Putamen (tissue), 1 donor: ENCODE measurements at regions not wholly inside any gene's neighbourhood (a gene's known extent, or its start where the extent isn't known, plus 50 kb on each side); places are given as distances from the start of the nearest gene placed in this dataset.

Experiments
- DNase-seq: peaks from one replicate; pipeline ENCODE4 v3.0.0-alpha.2; 2016; ENCODE audit warnings: low spot score

GRCh38 chr7:155216475-155217272, 81.0 kb upstream of the INSIG1 start:
- DNase-seq = no peak

- DNase-seq = no peak
Observed at GRCh38 chr7:155217634-155218033, 80.0 kb upstream of the INSIG1 start.

- DNase-seq = no peak
Observed at GRCh38 chr7:155218276-155219153, 79.2 kb upstream of the INSIG1 start.

- DNase-seq = no peak
Observed at GRCh38 chr7:155219154-155219531, 78.5 kb upstream of the INSIG1 start.

- no peak for DNase-seq
Observed at GRCh38 chr7:155219947-155220769, 77.5 kb upstream of the INSIG1 start.

- no peak for DNase-seq
Observed at GRCh38 chr7:155220903-155221302, 76.8 kb upstream of the INSIG1 start.

- no peak for DNase-seq
Observed at GRCh38 chr7:155221547-155221946, 76.1 kb upstream of the INSIG1 start.

DNA sequence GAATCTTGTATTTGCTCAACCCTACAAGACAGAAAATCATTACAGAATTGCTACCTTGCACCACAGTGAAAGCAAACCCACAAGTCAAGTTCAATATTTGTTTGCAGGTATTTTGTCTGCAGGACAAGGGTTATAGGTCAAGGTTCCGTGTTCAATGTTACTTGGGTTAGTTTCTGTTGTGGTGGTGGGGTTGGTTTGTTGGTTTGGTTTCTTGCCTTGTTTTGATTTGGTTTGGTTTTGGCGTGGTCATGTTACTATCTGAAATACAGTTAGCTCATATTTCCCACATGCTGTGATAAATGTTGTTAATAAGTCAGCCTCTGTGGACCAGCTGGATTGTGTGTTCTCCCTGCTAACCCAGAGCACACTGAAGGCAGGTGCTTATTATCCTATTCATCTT, 75.6 kb upstream of the INSIG1 start:
- DNase-seq = no peak

DNA sequence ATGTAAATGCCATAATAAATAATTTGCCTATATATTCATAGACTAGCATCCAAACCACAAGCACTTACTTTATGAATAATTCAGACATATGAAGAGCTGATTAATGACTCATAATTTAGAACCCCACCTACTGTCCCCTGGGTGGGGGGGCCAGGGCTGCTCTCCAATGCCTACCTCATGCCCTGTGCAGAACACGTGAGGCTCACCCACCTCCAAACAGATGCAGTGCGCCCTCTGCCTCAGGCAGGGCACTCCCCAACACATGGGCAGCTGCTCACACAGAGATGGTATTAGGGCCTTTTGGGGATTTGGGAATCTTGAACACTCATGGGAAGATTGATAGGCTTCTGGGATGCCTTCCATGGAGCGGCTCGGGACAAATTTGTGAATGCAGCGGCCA, 75.1 kb upstream of the INSIG1 start:
- DNase-seq = no peak

GRCh38 chr7:155223021-155223420, 74.7 kb upstream of the INSIG1 start:
- no peak for DNase-seq

GRCh38 chr7:155223503-155223902, 74.2 kb upstream of the INSIG1 start:
- DNase-seq = no peak

GRCh38 chr7:155224116-155224811, 73.4 kb upstream of the INSIG1 start:
- no peak for DNase-seq

GRCh38 chr7:155225095-155225494, 72.6 kb upstream of the INSIG1 start:
- no peak for DNase-seq

DNA sequence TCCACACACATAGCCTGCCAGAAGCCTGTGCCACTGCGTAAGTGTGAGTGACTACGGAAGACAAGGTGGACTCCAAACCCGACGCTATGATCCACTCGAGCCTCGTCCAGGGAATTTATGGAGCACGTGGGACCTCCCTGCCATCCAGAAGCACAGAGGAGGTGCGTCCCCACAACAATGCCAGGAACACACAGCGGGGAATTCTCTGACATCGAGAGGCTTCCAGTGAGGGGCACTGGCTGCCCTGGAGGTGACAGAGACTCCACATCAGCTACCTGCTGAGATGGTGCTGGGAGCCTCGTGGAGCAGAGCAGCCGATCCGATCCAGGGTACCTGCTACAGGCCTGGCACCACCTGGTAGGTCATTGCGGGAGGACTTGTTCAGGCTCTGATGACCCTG, 72.2 kb upstream of the INSIG1 start:
- DNase-seq = no peak

DNA sequence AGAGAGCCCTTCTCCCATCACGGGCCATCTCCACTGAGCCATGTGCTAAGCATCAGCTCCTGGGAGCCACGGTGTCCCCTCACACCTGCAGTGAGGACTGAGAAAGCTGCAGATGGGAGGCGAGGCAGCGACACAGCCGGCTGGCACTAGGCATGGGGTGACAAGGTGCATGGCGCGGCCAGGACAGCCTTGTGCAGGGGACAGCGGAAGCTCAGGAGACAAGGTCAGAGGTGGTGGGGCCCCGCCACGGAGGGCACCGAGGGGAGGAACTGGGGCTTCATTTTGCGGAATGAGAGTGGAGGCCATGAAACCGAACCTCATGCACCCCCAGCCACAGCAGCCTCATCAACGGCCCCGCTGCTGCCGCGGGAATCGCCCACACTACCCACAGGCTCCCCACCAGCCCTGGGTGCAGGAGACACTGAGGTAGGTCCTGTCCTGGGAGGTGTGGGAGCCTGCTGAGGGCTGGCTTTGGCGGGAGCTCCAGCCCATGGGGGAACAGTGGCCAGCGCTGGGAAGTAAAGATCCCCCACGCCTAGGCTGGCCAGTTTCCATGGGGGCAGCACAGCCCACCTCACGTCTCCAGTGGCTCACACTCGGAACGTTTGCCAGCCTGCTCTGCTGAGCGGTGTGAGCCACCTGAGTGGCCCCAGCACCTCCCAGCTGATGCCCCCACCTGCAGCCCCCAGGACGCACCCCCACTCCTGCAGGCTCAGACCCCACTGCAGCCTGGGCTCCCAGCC, 71.2 kb upstream of the INSIG1 start:
- DNase-seq = no peak

- DNase-seq = no peak
Observed at GRCh38 chr7:155227004-155227787, 70.5 kb upstream of the INSIG1 start.

DNA sequence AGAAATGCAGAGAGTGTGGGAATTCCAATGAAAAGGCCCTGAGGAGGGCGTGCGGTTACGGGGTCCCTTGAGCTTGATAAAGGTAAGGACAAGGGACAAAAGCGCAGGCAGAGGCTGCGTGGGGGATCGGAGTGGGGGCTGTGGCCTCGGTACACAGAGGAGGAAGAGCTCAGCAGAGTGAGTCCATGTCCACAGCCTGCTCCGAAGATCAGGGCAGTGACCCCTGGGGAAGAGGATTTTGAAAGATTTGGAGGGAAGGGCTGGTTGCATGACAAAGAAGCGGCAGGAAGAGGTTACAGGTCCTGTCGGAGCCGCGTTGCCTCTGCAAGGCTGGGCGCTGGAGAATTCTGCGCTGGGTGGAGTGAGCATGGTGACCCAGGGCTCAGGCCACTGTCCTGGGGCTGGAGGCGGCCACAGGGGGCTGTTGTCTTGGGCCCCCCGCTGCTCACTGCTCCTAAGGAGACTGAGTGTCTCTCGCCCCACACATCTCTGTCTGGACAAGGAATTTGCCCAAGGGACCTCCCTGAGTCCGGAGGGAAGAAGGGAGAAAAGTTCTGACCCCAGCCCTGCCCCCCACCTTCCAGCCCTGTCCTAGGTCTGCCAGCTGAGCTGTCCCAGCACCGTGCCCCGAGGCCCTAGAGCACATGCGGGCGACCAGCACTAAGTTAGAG, 69.8 kb upstream of the INSIG1 start:
- DNase-seq = no peak

DNA sequence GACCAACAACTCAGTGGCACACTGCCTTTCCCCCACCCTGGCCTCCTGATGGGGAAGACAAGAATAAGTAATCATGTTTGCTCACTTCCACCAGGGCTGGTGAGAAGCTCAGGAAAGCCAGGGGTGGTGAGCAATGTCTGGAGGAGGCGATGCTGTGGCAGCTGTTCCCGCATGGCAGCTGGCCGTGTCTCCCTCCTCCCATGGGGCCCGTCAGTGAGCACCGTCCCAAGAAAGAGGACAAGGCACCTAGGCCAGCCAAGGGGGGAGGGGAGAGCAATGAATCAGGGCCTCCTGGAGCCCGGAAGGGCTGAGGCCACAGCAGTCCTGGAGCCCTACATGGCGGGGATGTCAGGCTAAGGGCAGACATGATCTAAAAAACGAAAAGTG, 69.2 kb upstream of the INSIG1 start:
- no peak for DNase-seq

- DNase-seq = no peak
Observed at GRCh38 chr7:155228894-155229293, 68.8 kb upstream of the INSIG1 start.
